Suprapubic skin (tissue), 4 donors: ENCODE measurements at regions not wholly inside any gene's neighbourhood (a gene's known extent, or its start where the extent isn't known, plus 50 kb on each side); places are given as distances from the start of the nearest gene placed in this dataset.

Experiments used
- EP300 ChIP-seq: sonication (generic); formaldehyde crosslinking; IDR thresholded peaks from one replicate; pipeline ENCODE4 v1.6.1; 2017; ENCODE audit warnings: antibody characterized with exemption
- POLR2A ChIP-seq, 2 donors: fragments of 450-650 bp; IDR thresholded peaks; one replicate each; pipeline ENCODE4 v1.6.1; 2017; ENCODE audit warnings: antibody characterized with exemption in 2 of 2, mild to moderate bottlenecking in 2 of 2, moderate library complexity in 2 of 2
- POLR2AphosphoS5 ChIP-seq, 3 donors: sonication (generic); formaldehyde crosslinking; IDR thresholded peaks; one replicate each; pipeline ENCODE4 v1.6.1; 2017; ENCODE audit warnings: antibody characterized with exemption in 3 of 3
- TF ChIP-seq, protein P1 (sequence below), 2 donors: fragments of 200-600 bp in 1 of 2; fragments of 450-650 bp in 1 of 2; sonication (generic) in 1 of 2; IDR thresholded peaks; one replicate each; pipeline ENCODE4 v1.5.1; 2016 to 2019; ENCODE audit warnings: antibody characterized with exemption in 2 of 2, mild to moderate bottlenecking in 1 of 2, moderate library complexity in 1 of 2

DNA sequence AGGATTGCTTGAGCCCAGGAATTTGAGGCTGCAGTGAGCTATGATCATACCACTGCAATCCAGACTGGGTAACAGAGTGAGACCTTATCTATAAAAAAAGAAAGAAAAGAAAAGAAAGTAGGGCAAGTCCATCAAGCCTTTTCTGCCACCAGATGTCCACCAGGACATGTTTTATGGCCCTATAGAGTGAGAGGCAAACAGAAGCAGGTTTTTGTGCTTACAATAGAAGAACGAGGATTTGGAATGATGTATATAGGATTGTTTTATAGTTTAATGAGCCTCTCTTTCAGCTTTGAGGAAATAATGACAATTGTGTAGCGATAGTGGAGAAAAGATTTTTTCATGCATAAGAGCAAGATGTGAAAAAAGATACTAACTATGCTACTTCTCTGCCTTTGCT, 480.5 kb downstream of the KLF12 start:
- TF ChIP-seq EP300: no peak
- TF ChIP-seq, protein P1, sequence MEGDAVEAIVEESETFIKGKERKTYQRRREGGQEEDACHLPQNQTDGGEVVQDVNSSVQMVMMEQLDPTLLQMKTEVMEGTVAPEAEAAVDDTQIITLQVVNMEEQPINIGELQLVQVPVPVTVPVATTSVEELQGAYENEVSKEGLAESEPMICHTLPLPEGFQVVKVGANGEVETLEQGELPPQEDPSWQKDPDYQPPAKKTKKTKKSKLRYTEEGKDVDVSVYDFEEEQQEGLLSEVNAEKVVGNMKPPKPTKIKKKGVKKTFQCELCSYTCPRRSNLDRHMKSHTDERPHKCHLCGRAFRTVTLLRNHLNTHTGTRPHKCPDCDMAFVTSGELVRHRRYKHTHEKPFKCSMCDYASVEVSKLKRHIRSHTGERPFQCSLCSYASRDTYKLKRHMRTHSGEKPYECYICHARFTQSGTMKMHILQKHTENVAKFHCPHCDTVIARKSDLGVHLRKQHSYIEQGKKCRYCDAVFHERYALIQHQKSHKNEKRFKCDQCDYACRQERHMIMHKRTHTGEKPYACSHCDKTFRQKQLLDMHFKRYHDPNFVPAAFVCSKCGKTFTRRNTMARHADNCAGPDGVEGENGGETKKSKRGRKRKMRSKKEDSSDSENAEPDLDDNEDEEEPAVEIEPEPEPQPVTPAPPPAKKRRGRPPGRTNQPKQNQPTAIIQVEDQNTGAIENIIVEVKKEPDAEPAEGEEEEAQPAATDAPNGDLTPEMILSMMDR (IDR thresholded peaks at IDR 0.05): no peak
- no peak for TF ChIP-seq POLR2A (IDR thresholded peaks at IDR 0.05)
- TF ChIP-seq POLR2AphosphoS5 (IDR thresholded peaks at IDR 0.05): no peak
